Stimulated activated CD8-positive, alpha-beta memory T cell treated with anti-CD3 and anti-CD28 coated beads, Interleukin-12 subunit alpha, Interleukin-12 subunit beta, amount 100 ng/mL, for 1 hour (primary cell): ENCODE measurements at regions not wholly inside any gene's neighbourhood (a gene's known extent, or its start where the extent isn't known, plus 50 kb on each side); places are given as distances from the start of the nearest gene placed in this dataset.
"Not testable (repeated sequence)": the region's sequence is repeated elsewhere in the genome, so short reads cannot be mapped to it uniquely, and the experiment has no call there.

Source experiments
- DNase-seq: peaks from one replicate; pipeline ENCODE4 v3.0.0-alpha.2; 2020; ENCODE audit warnings: low read depth

GRCh38 chr11:69905611-69906452, 86.6 kb upstream of the FGF3 start:
- no peak for DNase-seq

- no peak for DNase-seq
Observed at GRCh38 chr11:69906453-69906907, 87.3 kb upstream of the FGF3 start.

- no peak for DNase-seq
Observed at GRCh38 chr11:69907611-69908010, 88.4 kb upstream of the FGF3 start.

GRCh38 chr11:69908511-69909220, 89.5 kb upstream of the FGF3 start:
- DNase-seq, result no peak

- no peak for DNase-seq
Observed at GRCh38 chr11:69909561-69910518, 90.6 kb upstream of the FGF3 start.

GRCh38 chr11:69910519-69911309, 91.5 kb upstream of the FGF3 start:
- no peak for DNase-seq

- no peak for DNase-seq
Observed at GRCh38 chr11:69911310-69912160, 92.3 kb upstream of the FGF3 start.

- DNase-seq, result no peak
Observed at GRCh38 chr11:69912161-69912910, 93.1 kb upstream of the FGF3 start.

GRCh38 chr11:69912911-69913451, 93.8 kb upstream of the FGF3 start:
- no peak for DNase-seq

- no peak for DNase-seq
Observed at GRCh38 chr11:69913591-69914285, 94.5 kb upstream of the FGF3 start.

- no peak for DNase-seq
Observed at GRCh38 chr11:69914286-69915150, 95.3 kb upstream of the FGF3 start.

- DNase-seq, result no peak
Observed at GRCh38 chr11:69915151-69915500, 95.9 kb upstream of the FGF3 start.

- no peak for DNase-seq
Observed at GRCh38 chr11:69915501-69916250, 96.5 kb upstream of the FGF3 start.

GRCh38 chr11:69916251-69916649, 97.0 kb upstream of the FGF3 start:
- not testable (repeated sequence) for DNase-seq

GRCh38 chr11:69916806-69917387, 97.7 kb upstream of the FGF3 start:
- DNase-seq, result no peak

GRCh38 chr11:69917529-69917928, 98.3 kb upstream of the FGF3 start:
- DNase-seq, result no peak
